Caco-2 (cell line): ENCODE measurements at regions not wholly inside any gene's neighbourhood (a gene's known extent, or its start where the extent isn't known, plus 50 kb on each side); places are given as distances from the start of the nearest gene placed in this dataset.

ENCODE experiments used
- BruUV-seq: library from RNA; stranded (reverse); fragments of 400-500 nt; replicated peaks from 2 replicates; lab custom pipeline; 2021; lab: Mats Ljungman, UMichigan
- CTCF ChIA-PET: fragments of 300-600 bp; sonication (Branson Sonifier 250); formaldehyde crosslinking; loops from one replicate; lab custom pipeline; 2022; ENCODE audit warnings: antibody characterized with exemption; lab: Charles Lee
- POLR2A ChIA-PET: fragments of 300-600 bp; sonication (Branson Sonifier 250); formaldehyde crosslinking; loops from one replicate; lab custom pipeline; 2022; ENCODE audit warnings: antibody characterized with exemption; lab: Charles Lee
- DNase-seq, 2 experiments: peaks; one replicate each; pipeline versions ENCODE4 v3.0.0 to v3.0.0-alpha.2; 2020 to 2022
- H3K27me3 ChIP-seq: replicated peaks from 2 replicates; pipeline ENCODE4 v1.6.0; 2011; ENCODE audit warnings: low read length; ENCODE audit not compliant: control insufficient read depth, insufficient read depth
- H3K36me3 ChIP-seq: 2 replicates; pipeline ENCODE4 v1.5.1; 2011; ENCODE audit warnings: low read length; ENCODE audit not compliant: control insufficient read depth, insufficient read depth
- H3K4me1 ChIP-seq: fragments of 250-450 bp; sonication (Bioruptor Pico); 2 replicates; pipeline ENCODE4 v1.5.1; 2020; ENCODE audit warnings: mild to moderate bottlenecking
- H3K4me3 ChIP-seq: 2 replicates; pipeline ENCODE4 v1.5.1; 2011; ENCODE audit warnings: low read depth, mild to moderate bottlenecking, control low read depth, low read length
- H3K9me3 ChIP-seq: fragments of 250-450 bp; sonication (Bioruptor Pico); 2 replicates; pipeline ENCODE4 v1.5.1; 2020; ENCODE audit warnings: mild to moderate bottlenecking, moderate library complexity
- H3K27ac Mint-ChIP-seq: one replicate; pipeline ENCODE4 v1.8.0; 2022; ENCODE audit warnings: mixed read lengths; ENCODE audit not compliant: unreplicated experiment
- H3K27me3 Mint-ChIP-seq: one replicate; pipeline ENCODE4 v1.8.0; 2022; ENCODE audit warnings: mixed read lengths; ENCODE audit not compliant: insufficient read depth, unreplicated experiment
- H3K36me3 Mint-ChIP-seq: one replicate; pipeline ENCODE4 v1.8.0; 2022; ENCODE audit warnings: mild to moderate bottlenecking, mixed read lengths; ENCODE audit not compliant: insufficient read depth, unreplicated experiment
- H3K4me1 Mint-ChIP-seq: one replicate; pipeline ENCODE4 v1.8.0; 2022; ENCODE audit warnings: low read depth, mixed read lengths; ENCODE audit not compliant: unreplicated experiment
- H3K4me3 Mint-ChIP-seq: one replicate; pipeline ENCODE4 v1.8.0; 2022; ENCODE audit warnings: mild to moderate bottlenecking, moderate library complexity, mixed read lengths; ENCODE audit not compliant: unreplicated experiment
- H3K9me3 Mint-ChIP-seq: one replicate; pipeline ENCODE4 v1.8.0; 2022; ENCODE audit warnings: mixed read lengths; ENCODE audit not compliant: unreplicated experiment
- intact Hi-C: fragments of 100-400 bp; cut with micrococcal nuclease; formaldehyde crosslinking; loops from one replicate; pipeline ENCODE4 v1.10.0; 2022; ENCODE audit not compliant: unreplicated experiment
- TF ChIP-seq, protein P1 (sequence below), 2 experiments: fragments of 200-600 bp in 1 of 2; IDR thresholded peaks; 1 replicate in 1 of 2; 2 replicates in 1 of 2; pipeline versions ENCODE4 v1.5.1 to v1.8.0; 2011 to 2022; ENCODE audit warnings: antibody characterized with exemption in 1 of 2, control low read depth in 1 of 2, inconsistent platforms in 1 of 2, low read depth in 1 of 2, low read length in 1 of 2, mild to moderate bottlenecking in 1 of 2, moderate library complexity in 1 of 2; ENCODE audit not compliant: insufficient read depth in 1 of 2, severe bottlenecking in 1 of 2, unreplicated experiment in 1 of 2

DNA sequence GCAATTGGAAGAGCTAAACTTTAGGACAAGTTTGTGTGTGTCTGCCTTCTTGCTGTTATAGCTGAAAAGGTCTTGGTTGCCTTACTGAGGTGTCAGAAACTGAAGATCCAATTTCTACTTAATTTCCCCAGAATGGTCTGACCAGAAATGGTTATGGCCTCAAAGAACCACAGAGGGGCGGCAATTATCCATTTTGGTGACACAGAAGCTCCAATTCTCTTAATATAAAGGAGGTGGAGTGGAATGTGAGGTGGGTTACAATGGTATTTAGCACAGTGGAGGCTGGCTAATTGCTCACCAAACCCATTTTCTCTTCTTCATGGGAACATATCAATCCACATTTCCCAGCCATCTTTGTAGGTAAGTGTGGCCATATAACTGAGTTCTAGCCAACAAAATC lies 1157.2 kb downstream of the OLFM4 start:
- no peaks in the 10 kb centered on the region for H3K4me1 Mint-ChIP-seq
- H3K4me3 ChIP-seq: no peak overlapping the region
- intact Hi-C loops: loop anchor here (2.0 to 10.0 kb wide), 2 partner anchors 349 to 1059 kb away; no protein-coding TSS in a partner anchor
- peaks cover 12% of the 10 kb centered on the region for H3K27me3 Mint-ChIP-seq
- no peak overlapping the region for H3K27ac Mint-ChIP-seq
- TF ChIP-seq, protein P1, sequence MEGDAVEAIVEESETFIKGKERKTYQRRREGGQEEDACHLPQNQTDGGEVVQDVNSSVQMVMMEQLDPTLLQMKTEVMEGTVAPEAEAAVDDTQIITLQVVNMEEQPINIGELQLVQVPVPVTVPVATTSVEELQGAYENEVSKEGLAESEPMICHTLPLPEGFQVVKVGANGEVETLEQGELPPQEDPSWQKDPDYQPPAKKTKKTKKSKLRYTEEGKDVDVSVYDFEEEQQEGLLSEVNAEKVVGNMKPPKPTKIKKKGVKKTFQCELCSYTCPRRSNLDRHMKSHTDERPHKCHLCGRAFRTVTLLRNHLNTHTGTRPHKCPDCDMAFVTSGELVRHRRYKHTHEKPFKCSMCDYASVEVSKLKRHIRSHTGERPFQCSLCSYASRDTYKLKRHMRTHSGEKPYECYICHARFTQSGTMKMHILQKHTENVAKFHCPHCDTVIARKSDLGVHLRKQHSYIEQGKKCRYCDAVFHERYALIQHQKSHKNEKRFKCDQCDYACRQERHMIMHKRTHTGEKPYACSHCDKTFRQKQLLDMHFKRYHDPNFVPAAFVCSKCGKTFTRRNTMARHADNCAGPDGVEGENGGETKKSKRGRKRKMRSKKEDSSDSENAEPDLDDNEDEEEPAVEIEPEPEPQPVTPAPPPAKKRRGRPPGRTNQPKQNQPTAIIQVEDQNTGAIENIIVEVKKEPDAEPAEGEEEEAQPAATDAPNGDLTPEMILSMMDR (IDR thresholded peaks at IDR 0.05; ENCODE audit: insufficient read depth in 1 of 2, low read depth in 1 of 2, low read length in 1 of 2, severe bottlenecking in 1 of 2, unreplicated experiment in 1 of 2): peak; percentile 11 to 24
- CTCF ChIA-PET: interaction anchor here (0.6 to 1.3 kb wide), 2 partner anchors 403 to 592 kb away, joined by 3 to 4 read pairs; no protein-coding TSS in a partner anchor
- POLR2A ChIA-PET: no interaction called here
- H3K9me3 ChIP-seq: no peaks in the 10 kb centered on the region
- H3K9me3 Mint-ChIP-seq: no peaks in the 10 kb centered on the region
- BruUV-seq: no TSS peak
- no peak overlapping the region for H3K4me3 Mint-ChIP-seq
- H3K4me1 ChIP-seq: no peaks in the 10 kb centered on the region
- no peaks in the 10 kb centered on the region for H3K27me3 ChIP-seq
- no peaks in the 10 kb centered on the region for H3K36me3 ChIP-seq
- H3K36me3 Mint-ChIP-seq: no peaks in the 10 kb centered on the region
- DNase-seq: peak in 1 of 2 experiments; percentile 2

DNA sequence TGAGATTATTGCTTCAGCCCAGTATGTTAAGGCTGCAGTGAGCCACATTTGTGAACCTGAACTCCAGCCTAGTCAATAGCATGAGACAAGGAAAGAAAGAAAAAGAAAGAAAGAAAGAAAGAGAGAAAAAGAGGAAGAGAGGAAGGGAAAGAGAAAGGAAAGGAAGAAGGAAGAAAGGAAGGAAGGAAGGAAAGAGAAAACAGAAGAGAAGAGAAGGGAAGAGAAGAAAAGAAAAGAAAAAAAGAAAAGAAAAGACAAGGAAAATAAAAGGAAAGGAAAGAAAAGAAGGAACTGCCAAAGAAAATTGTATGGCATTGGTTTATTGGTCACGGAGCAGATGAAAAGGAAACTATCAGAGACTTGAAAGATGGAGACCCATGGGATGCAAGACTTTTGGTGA lies 1158.8 kb downstream of the OLFM4 start:
- no peak overlapping the region for H3K4me3 ChIP-seq
- no peaks in the 10 kb centered on the region for H3K36me3 Mint-ChIP-seq
- no peaks in the 10 kb centered on the region for H3K9me3 ChIP-seq
- no peaks in the 10 kb centered on the region for H3K27me3 ChIP-seq
- H3K27ac Mint-ChIP-seq: no peak overlapping the region
- intact Hi-C loops: loop anchor here (10.0 kb wide), 1 partner anchor 347 kb away; no protein-coding TSS in a partner anchor
- ChIA-PET CTCF (no interaction called here), POLR2A (no interaction called here)
- TF ChIP-seq, protein P1 (IDR thresholded peaks at IDR 0.05; ENCODE audit: insufficient read depth in 1 of 2, low read depth in 1 of 2, low read length in 1 of 2, severe bottlenecking in 1 of 2, unreplicated experiment in 1 of 2): no peak
- H3K27me3 Mint-ChIP-seq: peaks cover 12% of the 10 kb centered on the region
- H3K4me3 Mint-ChIP-seq: no peak overlapping the region
- no peaks in the 10 kb centered on the region for H3K4me1 ChIP-seq
- H3K9me3 Mint-ChIP-seq: no peaks in the 10 kb centered on the region
- no peaks in the 10 kb centered on the region for H3K36me3 ChIP-seq
- BruUV-seq: no TSS peak
- no peaks in the 10 kb centered on the region for H3K4me1 Mint-ChIP-seq
- no peak for DNase-seq

DNA sequence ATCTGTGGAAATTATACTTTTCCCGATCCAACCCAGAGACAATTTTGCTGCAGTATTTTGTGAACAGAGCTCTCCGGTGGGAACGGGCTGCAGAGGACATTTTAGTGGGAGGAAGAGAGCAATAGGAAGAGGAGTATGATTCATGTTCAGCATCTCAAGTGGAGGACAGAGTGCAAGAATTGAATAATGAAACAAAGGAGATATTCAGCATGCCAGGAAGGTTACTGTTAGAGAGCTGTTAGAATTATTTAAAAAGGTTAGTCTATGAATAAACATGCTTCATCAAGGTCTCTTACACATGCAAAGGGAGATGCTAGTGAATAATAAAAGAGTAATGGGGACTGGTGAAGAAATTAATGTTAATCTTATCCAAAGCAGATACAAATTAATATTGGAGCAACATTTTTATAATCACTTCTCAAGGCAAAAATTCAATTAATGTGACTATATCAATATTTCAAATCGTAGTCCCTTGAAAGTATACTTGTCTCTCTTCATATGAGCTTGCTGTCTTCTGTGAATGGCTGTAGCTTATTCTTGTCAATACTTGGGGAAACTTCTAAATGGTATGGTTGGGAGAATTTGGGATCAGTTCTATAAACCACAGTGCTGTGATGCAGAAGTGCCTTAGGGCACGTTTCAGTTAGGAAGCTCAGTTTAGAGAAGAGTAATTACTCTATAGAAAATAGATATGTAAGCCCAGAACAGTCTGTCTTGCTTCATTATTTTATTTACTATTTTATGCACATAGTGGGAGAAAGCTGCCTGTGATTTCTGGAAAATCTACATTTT lies 1165.8 kb downstream of the OLFM4 start:
- no peak overlapping the region for H3K27ac Mint-ChIP-seq
- ChIA-PET POLR2A (no interaction called here), CTCF (no interaction called here)
- no peak overlapping the region for H3K4me3 Mint-ChIP-seq
- Histone ChIP-seq H3K27me3 (no peaks in the 10 kb centered on the region), H3K36me3 (no peaks in the 10 kb centered on the region), H3K4me3 (no peak overlapping the region), H3K4me1 (no peaks in the 10 kb centered on the region), H3K9me3 (no peaks in the 10 kb centered on the region)
- no peaks in the 10 kb centered on the region for H3K4me1 Mint-ChIP-seq
- no peak for DNase-seq
- H3K36me3 Mint-ChIP-seq: no peaks in the 10 kb centered on the region
- TF ChIP-seq, protein P1 (IDR thresholded peaks at IDR 0.05; ENCODE audit: insufficient read depth in 1 of 2, low read depth in 1 of 2, low read length in 1 of 2, severe bottlenecking in 1 of 2, unreplicated experiment in 1 of 2): no peak
- H3K9me3 Mint-ChIP-seq: no peaks in the 10 kb centered on the region
- intact Hi-C loops: no loop called here
- peaks cover 9% of the 10 kb centered on the region for H3K27me3 Mint-ChIP-seq
- BruUV-seq: no TSS peak
